H9 (cell line): ENCODE measurements at regions not wholly inside any gene's neighbourhood (a gene's known extent, or its start where the extent isn't known, plus 50 kb on each side); places are given as distances from the start of the nearest gene placed in this dataset.

Source experiments
- DNase-seq: peaks from one replicate; pipeline ENCODE4 v3.0.0-alpha.2; 2017
- H2AFZ ChIP-seq: one replicate; pipeline ENCODE4 v1.6.1; 2013; ENCODE audit warnings: mild to moderate bottlenecking, low read length, control low read depth, moderate library complexity
- H2AK5ac ChIP-seq: 2 replicates; pipeline ENCODE4 v1.6.1; 2013; ENCODE audit warnings: low read length, control low read depth, mixed read lengths; ENCODE audit not compliant: insufficient read length
- H2BK120ac ChIP-seq: one replicate; pipeline ENCODE4 v1.6.1; 2013; ENCODE audit warnings: low read depth, mild to moderate bottlenecking, low read length, control low read depth, inconsistent platforms; ENCODE audit not compliant: poor library complexity, severe bottlenecking
- H2BK12ac ChIP-seq: 2 replicates; pipeline ENCODE4 v1.6.1; 2013; ENCODE audit warnings: low read length, control low read depth, mixed read lengths, low read depth; ENCODE audit not compliant: insufficient read length
- H2BK15ac ChIP-seq: 2 replicates; pipeline ENCODE4 v1.6.1; 2013; ENCODE audit warnings: low read depth, low read length, control low read depth
- H2BK20ac ChIP-seq: one replicate; pipeline ENCODE4 v1.6.1; 2013; ENCODE audit warnings: low read depth, mild to moderate bottlenecking, low read length, control low read depth, inconsistent platforms; ENCODE audit not compliant: poor library complexity, severe bottlenecking
- H2BK5ac ChIP-seq: 2 replicates; pipeline ENCODE4 v1.6.1; 2013; ENCODE audit warnings: low read length, control low read depth, mixed read lengths; ENCODE audit not compliant: insufficient read length
- H3K14ac ChIP-seq: 2 replicates; pipeline ENCODE4 v1.6.1; 2013; ENCODE audit warnings: low read length, control low read depth; ENCODE audit not compliant: insufficient read depth
- H3K18ac ChIP-seq: 2 replicates; pipeline ENCODE4 v1.6.1; 2013; ENCODE audit warnings: low read depth, mild to moderate bottlenecking, mixed read lengths, low read length, control low read depth; ENCODE audit not compliant: insufficient read length
- H3K23ac ChIP-seq: 2 replicates; pipeline ENCODE4 v1.6.1; 2013; ENCODE audit warnings: low read length, control low read depth, mixed read lengths, low read depth; ENCODE audit not compliant: insufficient read length
- H3K23me2 ChIP-seq: 2 replicates; pipeline ENCODE4 v1.6.1; 2013; ENCODE audit warnings: low read depth, mild to moderate bottlenecking, mixed read lengths, low read length, control low read depth; ENCODE audit not compliant: insufficient read length, poor library complexity, severe bottlenecking
- H3K27ac ChIP-seq: 2 replicates; pipeline ENCODE4 v1.5.1; 2013; ENCODE audit warnings: low read length, control low read depth, mixed read lengths, low read depth; ENCODE audit not compliant: insufficient read length
- H3K27me3 ChIP-seq: 2 replicates; pipeline ENCODE4 v1.6.1; 2013; ENCODE audit warnings: low read length, control low read depth, inconsistent platforms; ENCODE audit not compliant: insufficient read depth
- H3K4ac ChIP-seq: 2 replicates; pipeline ENCODE4 v1.6.1; 2013; ENCODE audit warnings: low read depth, mild to moderate bottlenecking, control low read depth, inconsistent platforms, low read length, moderate library complexity
- H3K4me1 ChIP-seq: 2 replicates; pipeline ENCODE4 v1.6.1; 2013; ENCODE audit warnings: low read length, control low read depth, inconsistent platforms; ENCODE audit not compliant: insufficient read depth
- H3K4me2 ChIP-seq: 2 replicates; pipeline ENCODE4 v1.6.1; 2013; ENCODE audit warnings: low read length, control low read depth, mixed read lengths; ENCODE audit not compliant: insufficient read length, insufficient read depth
- H3K56ac ChIP-seq: 2 replicates; pipeline ENCODE4 v1.6.1; 2013; ENCODE audit warnings: low read depth, mild to moderate bottlenecking, mixed read lengths, low read length, control low read depth; ENCODE audit not compliant: insufficient read length
- H3K79me1 ChIP-seq: 2 replicates; pipeline ENCODE4 v1.6.1; 2013; ENCODE audit warnings: low read depth, mild to moderate bottlenecking, moderate library complexity, low read length, control low read depth, inconsistent platforms; ENCODE audit not compliant: insufficient read depth, poor library complexity, severe bottlenecking
- H3K79me2 ChIP-seq: 2 replicates; pipeline ENCODE4 v1.6.1; 2013; ENCODE audit warnings: low read length, control low read depth, inconsistent platforms; ENCODE audit not compliant: insufficient read depth
- H3K9ac ChIP-seq: 2 replicates; pipeline ENCODE4 v1.6.1; 2013; ENCODE audit warnings: low read length, control low read depth, mixed read lengths; ENCODE audit not compliant: insufficient read length; ENCODE audit errors: extremely low read depth
- H3K9me3 ChIP-seq: one replicate; pipeline ENCODE4 v1.6.1; 2013; ENCODE audit warnings: low read depth, low read length, inconsistent platforms; ENCODE audit not compliant: control insufficient read depth
- H3T11ph ChIP-seq: one replicate; pipeline ENCODE4 v1.6.1; 2013; ENCODE audit warnings: mild to moderate bottlenecking, low read length, control low read depth, inconsistent platforms
- H4K20me1 ChIP-seq: one replicate; pipeline ENCODE4 v1.6.1; 2013; ENCODE audit not compliant: control insufficient read depth, insufficient read length, insufficient read depth
- H4K5ac ChIP-seq: 2 replicates; pipeline ENCODE4 v1.6.1; 2013; ENCODE audit warnings: low read depth, mild to moderate bottlenecking, mixed read lengths, low read length, control low read depth; ENCODE audit not compliant: insufficient read length
- H4K8ac ChIP-seq: replicated peaks from 2 replicates; pipeline ENCODE4 v1.6.1; 2013; ENCODE audit warnings: low read length, control low read depth, mixed read lengths, low read depth; ENCODE audit not compliant: insufficient read length
- H4K91ac ChIP-seq: 2 replicates; pipeline ENCODE4 v1.6.1; 2013; ENCODE audit warnings: low read depth, mild to moderate bottlenecking, moderate library complexity, mixed read lengths, low read length, control low read depth; ENCODE audit not compliant: insufficient read length
- H3K27ac Mint-ChIP-seq, 3 experiments: 2 replicates in 2 of 3; 3 replicates in 1 of 3; pipeline ENCODE4 v1.8.0; 2020 to 2021; ENCODE audit warnings: mixed read lengths in 3 of 3, mild to moderate bottlenecking in 1 of 3, moderate library complexity in 1 of 3
- H3K27me3 Mint-ChIP-seq: 2 replicates; pipeline ENCODE4 v1.8.0; 2021; ENCODE audit warnings: low read depth, mild to moderate bottlenecking, moderate library complexity, mixed read lengths
- H3K36me3 Mint-ChIP-seq, 3 experiments: 2 replicates in 2 of 3; 3 replicates in 1 of 3; pipeline ENCODE4 v1.8.0; 2020 to 2021; ENCODE audit warnings: low read depth in 3 of 3, mixed read lengths in 3 of 3; ENCODE audit not compliant: insufficient read depth in 1 of 3
- H3K4me1 Mint-ChIP-seq, 2 experiments: 2 replicates each; pipeline ENCODE4 v1.8.0; 2020; ENCODE audit warnings: mixed read lengths in 2 of 2
- H3K4me3 Mint-ChIP-seq, 2 experiments: 2 replicates in 1 of 2; 3 replicates in 1 of 2; pipeline ENCODE4 v1.8.0; 2020 to 2021; ENCODE audit warnings: mild to moderate bottlenecking in 2 of 2, mixed read lengths in 2 of 2, moderate library complexity in 1 of 2
- H3K9me3 Mint-ChIP-seq, 2 experiments: 2 replicates in 1 of 2; 3 replicates in 1 of 2; pipeline ENCODE4 v1.8.0; 2020; ENCODE audit warnings: mild to moderate bottlenecking in 2 of 2, mixed read lengths in 2 of 2, moderate library complexity in 1 of 2
- CTCF ChIP-seq: fragments of 200-600 bp; sonication (generic); conservative IDR thresholded peaks from 3 replicates; pipeline ENCODE4 v1.8.0; 2021; ENCODE audit warnings: antibody characterized with exemption, mild to moderate bottlenecking
- WGBS: extraction: QIAGEN DNeasy Blood & Tissue Kit; methylation state at CpG from one replicate; pipeline ENCODE4 v1.1.7; 2013; ENCODE audit warnings: missing lambda C conversion rate, low lambda C conversion rate, mixed read lengths; ENCODE audit not compliant: insufficient read length; ENCODE audit errors: extremely low coverage; 5-methylcytosine and 5-hydroxymethylcytosine counted together

GRCh38 chr10:79003183-79004100, 65.3 kb upstream of the ZMIZ1 start:
- no CpG with 5 or more reads among the region's 19 CpGs for WGBS
- Histone ChIP-seq H2AFZ (no peak overlapping the region), H3K56ac (no peak overlapping the region), H2AK5ac (no peak overlapping the region), H3T11ph (no peak overlapping the region), H3K18ac (no peak overlapping the region), H2BK12ac (no peak overlapping the region), H2BK5ac (no peak overlapping the region), H3K79me2 (no peaks in the 10 kb centered on the region), H2BK20ac (no peak overlapping the region), H4K91ac (no peak overlapping the region), H3K27me3 (no peaks in the 10 kb centered on the region), H4K8ac (no peak overlapping the region), H3K4ac (no peak overlapping the region), H3K4me2 (no peak overlapping the region), H3K23ac (no peak overlapping the region), H3K14ac (no peak overlapping the region; the same call in 1 of the 2 replicates), H4K20me1 (no peaks in the 10 kb centered on the region), H3K9me3 (no peaks in the 10 kb centered on the region), H3K23me2 (no peaks in the 10 kb centered on the region), H2BK15ac (no peak overlapping the region), H3K4me1 (no peaks in the 10 kb centered on the region), H4K5ac (no peak overlapping the region), H2BK120ac (no peak overlapping the region), H3K9ac (no peak overlapping the region), H3K79me1 (no peaks in the 10 kb centered on the region), H3K27ac (no peak overlapping the region)
- DNase-seq, result no peak
- Mint-ChIP-seq H3K4me3 (no peak overlapping the region; a peak in 1 of 5 replicates), H3K27me3 (peaks cover 18% of the 10 kb centered on the region), H3K36me3 (no peaks in the 10 kb centered on the region), H3K9me3 (no peaks in the 10 kb centered on the region), H3K4me1 (peaks cover 10 to 17% of the 10 kb centered on the region in 2 experiments), H3K27ac (peak overlapping the region in 1 of 3 experiments; percentile 11; a peak in 1 of 7 replicates)
- TF ChIP-seq CTCF, result no peak
